ENCODE measurements at regions not wholly inside any gene's neighbourhood (a gene's known extent, or its start where the extent isn't known, plus 50 kb on each side); places are given as distances from the start of the nearest gene placed in this dataset.

DNA sequence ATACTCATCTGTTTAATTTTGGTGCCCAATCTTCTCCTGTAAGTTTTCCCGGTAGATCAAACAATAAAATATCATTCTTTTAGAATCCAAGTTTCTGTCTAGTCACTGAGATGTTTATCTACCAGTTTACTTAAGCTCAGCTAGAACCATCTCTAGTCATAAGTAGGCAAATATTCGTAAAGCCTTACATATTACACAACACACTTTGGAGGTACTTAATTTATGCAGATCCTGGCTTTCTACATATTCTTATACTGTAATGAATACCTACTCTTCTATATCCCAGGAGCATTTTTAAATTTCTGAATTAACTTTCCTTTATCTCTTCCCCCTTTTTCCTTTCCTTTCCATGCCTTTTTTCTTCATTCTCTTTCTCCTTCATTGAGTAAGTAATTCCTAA, 185.9 kb upstream of the ZBTB20 start:
- no peak for DNase-seq
- no peak overlapping the region for H3K4me3 ChIP-seq (ENCODE audit: insufficient read depth, low read depth, low read length)
- no peaks in the 10 kb centered on the region for H3K36me3 ChIP-seq (replicated peaks; ENCODE audit: control insufficient read depth, insufficient read depth, low read length)
- no peaks in the 10 kb centered on the region for H3K27me3 ChIP-seq (ENCODE audit: control insufficient read depth, insufficient read depth, low read length)

DNA sequence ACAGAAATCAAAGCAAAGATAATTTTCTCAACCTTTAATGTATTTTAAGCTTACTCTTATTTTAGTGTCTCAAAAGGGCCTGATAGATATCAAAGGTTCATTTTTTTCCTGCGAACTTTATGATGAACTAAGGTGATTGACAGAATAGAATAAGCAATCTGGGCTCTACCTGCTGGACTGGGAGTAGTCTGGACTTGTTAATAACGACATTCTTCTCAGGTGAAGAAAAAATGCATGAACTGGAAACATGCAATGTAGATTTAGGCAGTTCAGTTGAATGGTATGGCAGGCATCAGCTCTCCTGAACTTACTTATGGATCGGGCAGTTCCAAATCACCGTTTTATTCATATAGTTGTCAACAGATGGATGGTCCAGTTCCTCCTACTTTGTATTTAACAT, 189.7 kb upstream of the ZBTB20 start:
- Histone ChIP-seq H3K27me3 (ENCODE audit: control insufficient read depth, insufficient read depth, low read length) (no peaks in the 10 kb centered on the region), H3K4me3 (ENCODE audit: insufficient read depth, low read depth, low read length) (no peak overlapping the region), H3K36me3 (replicated peaks; ENCODE audit: control insufficient read depth, insufficient read depth, low read length) (no peaks in the 10 kb centered on the region)
- no peak for DNase-seq

DNA sequence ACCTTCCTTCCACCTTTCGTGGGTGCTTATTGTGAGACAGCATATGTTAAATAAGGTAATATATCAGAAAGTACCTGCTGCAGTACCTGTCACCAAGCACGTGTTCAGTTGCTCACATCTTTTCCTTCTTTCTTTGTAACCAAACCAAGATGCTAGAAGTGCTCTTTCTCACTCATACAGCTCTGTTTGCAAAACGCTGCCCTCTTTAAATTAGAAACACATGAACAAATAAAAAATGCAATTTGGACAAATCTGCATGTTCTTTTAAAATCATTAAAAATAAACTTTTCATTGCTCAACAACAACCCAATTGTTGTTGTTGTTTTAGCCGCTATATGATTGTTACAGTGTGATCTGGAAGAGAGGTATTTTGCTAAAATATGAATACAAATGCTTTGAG, 193.5 kb upstream of the ZBTB20 start:
- H3K36me3 ChIP-seq (replicated peaks; ENCODE audit: control insufficient read depth, insufficient read depth, low read length) = no peaks in the 10 kb centered on the region
- no peaks in the 10 kb centered on the region for H3K27me3 ChIP-seq (ENCODE audit: control insufficient read depth, insufficient read depth, low read length)
- DNase-seq = no peak
- no peak overlapping the region for H3K4me3 ChIP-seq (ENCODE audit: insufficient read depth, low read depth, low read length)

DNA sequence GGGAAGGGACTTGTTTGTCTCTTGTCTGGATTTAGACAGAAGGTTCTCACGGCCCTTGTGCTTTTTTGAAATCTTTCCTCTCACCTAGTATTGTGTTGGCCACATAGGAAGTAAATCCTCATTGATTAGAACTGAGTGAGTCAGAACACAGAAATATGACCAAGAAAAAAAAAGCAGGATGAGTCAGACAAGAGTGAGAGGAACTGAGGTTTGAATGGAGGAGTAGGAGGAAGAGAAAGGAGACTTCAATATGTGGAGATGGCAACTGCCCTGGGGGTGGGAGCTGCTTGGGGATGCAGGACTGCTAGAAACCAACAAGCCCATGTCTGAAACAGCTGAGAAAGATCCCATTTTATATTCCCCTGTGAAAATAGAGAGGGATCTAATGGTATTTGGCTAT, 194.1 kb upstream of the ZBTB20 start:
- Histone ChIP-seq H3K36me3 (replicated peaks; ENCODE audit: control insufficient read depth, insufficient read depth, low read length) (no peaks in the 10 kb centered on the region), H3K4me3 (ENCODE audit: insufficient read depth, low read depth, low read length) (no peak overlapping the region), H3K27me3 (ENCODE audit: control insufficient read depth, insufficient read depth, low read length) (no peaks in the 10 kb centered on the region)
- DNase-seq = no peak

DNA sequence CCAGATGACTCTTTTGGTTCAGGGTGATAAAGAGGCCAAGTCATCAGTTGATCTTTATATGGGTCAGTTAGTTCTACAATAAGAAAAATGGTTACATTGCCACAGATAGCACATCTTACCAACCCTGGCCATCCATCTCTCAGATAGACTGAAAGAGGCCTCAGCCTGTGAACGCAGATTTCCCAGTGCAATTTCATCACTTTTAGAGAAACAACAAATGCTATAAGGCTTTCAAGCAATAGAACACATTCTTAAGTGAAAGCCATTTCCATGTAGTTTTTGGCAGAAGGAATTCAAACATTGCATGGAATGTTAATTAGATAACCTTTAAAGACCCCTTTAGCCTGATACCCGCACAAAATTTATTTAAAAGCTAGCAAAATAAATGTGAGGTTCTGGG, 200.6 kb upstream of the ZBTB20 start:
- no peak for DNase-seq
- H3K36me3 ChIP-seq (replicated peaks; ENCODE audit: control insufficient read depth, insufficient read depth, low read length) = no peaks in the 10 kb centered on the region; the same call in 1 of the 2 replicates
- H3K27me3 ChIP-seq (ENCODE audit: control insufficient read depth, insufficient read depth, low read length) = no peaks in the 10 kb centered on the region
- no peak overlapping the region for H3K4me3 ChIP-seq (ENCODE audit: insufficient read depth, low read depth, low read length)

DNA sequence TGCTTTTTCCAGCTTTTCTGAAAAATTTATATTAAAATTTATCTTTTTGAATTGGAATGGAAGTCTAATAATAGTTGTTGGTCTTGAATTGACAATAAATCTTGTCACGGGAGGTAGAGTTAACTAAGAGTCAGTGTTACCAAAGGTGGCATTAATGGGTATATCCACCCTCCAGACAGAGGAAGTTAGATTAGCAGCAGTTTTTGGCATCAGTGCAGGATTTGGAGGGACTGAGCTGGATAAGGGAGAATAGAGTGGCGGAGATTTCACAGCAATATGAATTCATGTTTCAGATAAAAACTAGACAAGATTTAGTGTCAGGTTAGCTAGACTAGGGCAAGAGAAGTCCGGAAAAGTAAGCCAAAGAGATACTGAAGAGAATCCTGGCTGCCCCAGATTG, 201.3 kb upstream of the ZBTB20 start:
- H3K36me3 ChIP-seq (replicated peaks; ENCODE audit: control insufficient read depth, insufficient read depth, low read length) = no peaks in the 10 kb centered on the region; the same call in 1 of the 2 replicates
- H3K4me3 ChIP-seq (ENCODE audit: insufficient read depth, low read depth, low read length) = no peak overlapping the region
- no peaks in the 10 kb centered on the region for H3K27me3 ChIP-seq (ENCODE audit: control insufficient read depth, insufficient read depth, low read length)
- no peak for DNase-seq

DNA sequence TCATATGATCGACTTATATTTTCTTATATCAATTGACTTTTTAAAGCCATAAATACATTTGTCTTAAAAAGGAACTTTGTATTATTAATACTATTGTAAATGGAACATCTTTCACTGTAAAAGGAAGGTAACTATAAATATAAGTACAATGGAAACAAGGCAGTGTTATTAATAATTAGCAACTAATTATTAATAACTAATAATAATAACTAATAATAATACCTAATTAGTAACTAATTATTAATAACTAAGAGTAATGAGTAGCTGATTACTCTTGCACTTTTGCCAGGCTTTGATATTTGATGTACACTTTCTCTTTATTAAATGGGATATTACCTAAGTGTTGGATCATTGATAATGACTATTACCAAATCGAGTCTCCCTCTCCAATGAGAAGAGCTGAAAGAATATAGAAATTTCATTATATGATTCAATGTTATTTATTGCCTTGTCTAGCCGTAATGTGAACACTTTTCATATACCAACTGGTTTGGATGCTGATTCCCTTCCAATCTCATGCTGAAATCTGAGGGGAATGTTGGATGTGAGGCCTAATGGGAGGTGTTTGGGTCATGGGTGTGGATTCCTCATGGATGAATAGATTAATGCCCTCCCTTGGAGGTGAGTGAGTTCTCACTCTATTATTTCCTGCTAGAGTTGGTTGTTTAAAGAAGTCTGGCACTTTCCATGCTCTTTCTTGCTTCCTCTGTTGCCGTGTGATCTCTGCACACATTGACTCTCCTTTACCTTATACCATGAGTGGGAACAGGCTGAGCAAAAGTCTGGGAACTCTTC, 202.1 kb upstream of the ZBTB20 start:
- no peak for DNase-seq
- H3K27me3 ChIP-seq (ENCODE audit: control insufficient read depth, insufficient read depth, low read length) = no peaks in the 10 kb centered on the region
- H3K36me3 ChIP-seq (replicated peaks; ENCODE audit: control insufficient read depth, insufficient read depth, low read length) = no peaks in the 10 kb centered on the region; the same call in 1 of the 2 replicates
- H3K4me3 ChIP-seq (ENCODE audit: insufficient read depth, low read depth, low read length) = no peak overlapping the region

DNA sequence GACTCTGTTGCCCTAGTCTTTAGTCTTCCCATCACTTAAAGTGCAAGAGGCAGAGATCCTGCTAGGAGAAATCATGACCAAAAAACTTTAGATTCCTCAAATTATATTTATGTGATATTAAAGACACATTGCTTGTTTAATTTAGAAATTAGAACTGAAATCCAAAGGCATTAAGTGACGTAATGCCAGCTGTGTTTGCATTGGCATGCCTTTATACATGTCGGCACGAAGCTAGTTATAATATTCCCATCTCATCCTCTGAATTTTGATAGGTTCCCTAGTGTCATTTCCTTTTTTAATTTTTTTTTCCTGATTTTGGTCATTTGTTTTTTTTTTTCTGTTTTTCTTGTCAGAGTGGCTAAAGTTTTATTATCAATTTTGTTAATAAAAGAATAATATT, 203.5 kb upstream of the ZBTB20 start:
- Histone ChIP-seq H3K36me3 (replicated peaks; ENCODE audit: control insufficient read depth, insufficient read depth, low read length) (no peaks in the 10 kb centered on the region; the same call in 1 of the 2 replicates), H3K27me3 (ENCODE audit: control insufficient read depth, insufficient read depth, low read length) (no peaks in the 10 kb centered on the region), H3K4me3 (ENCODE audit: insufficient read depth, low read depth, low read length) (no peak overlapping the region)
- DNase-seq = no peak

DNA sequence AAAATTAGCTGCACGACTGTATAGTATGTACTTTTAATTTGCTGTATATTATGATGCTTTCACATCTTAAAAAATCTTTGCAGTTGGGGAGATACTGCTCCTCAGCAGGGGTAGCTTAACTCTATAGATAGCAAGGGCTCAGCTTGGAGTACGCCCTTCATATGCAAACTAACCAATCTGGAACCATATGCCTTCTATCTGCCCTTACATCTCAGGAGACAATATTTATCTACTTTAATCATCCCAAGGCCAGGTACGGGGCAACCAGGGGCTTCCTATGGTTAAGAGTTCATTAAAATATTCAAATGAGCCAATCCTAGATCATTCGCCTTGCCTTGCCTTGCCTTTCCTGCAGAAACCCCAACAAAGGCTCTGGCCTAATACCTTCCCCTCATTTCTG, 204.1 kb upstream of the ZBTB20 start:
- H3K4me3 ChIP-seq (ENCODE audit: insufficient read depth, low read depth, low read length) = no peak overlapping the region
- no peaks in the 10 kb centered on the region; the same call in 1 of the 2 replicates for H3K36me3 ChIP-seq (replicated peaks; ENCODE audit: control insufficient read depth, insufficient read depth, low read length)
- DNase-seq = peak; percentile 2
- no peaks in the 10 kb centered on the region for H3K27me3 ChIP-seq (ENCODE audit: control insufficient read depth, insufficient read depth, low read length)

DNA sequence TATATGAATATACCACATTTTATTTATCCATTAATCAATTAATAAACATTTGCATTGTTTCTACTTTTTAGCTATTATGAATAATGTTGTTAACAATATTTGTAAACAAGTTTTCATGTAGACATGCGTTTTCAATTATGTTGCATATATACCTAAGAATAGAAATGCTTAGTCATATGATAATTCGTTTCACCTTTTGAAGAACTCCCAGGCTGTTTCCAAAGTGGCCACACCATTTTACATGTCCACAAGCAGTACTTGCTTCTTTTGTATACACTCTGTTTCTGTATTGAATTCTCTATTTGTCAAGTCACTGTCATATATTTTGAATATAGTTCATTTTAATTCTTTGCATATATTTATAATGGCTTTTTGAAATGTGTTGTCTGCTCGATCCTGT, 206.9 kb upstream of the ZBTB20 start:
- Histone ChIP-seq H3K27me3 (ENCODE audit: control insufficient read depth, insufficient read depth, low read length) (no peaks in the 10 kb centered on the region), H3K36me3 (replicated peaks; ENCODE audit: control insufficient read depth, insufficient read depth, low read length) (no peaks in the 10 kb centered on the region; the same call in 1 of the 2 replicates), H3K4me3 (ENCODE audit: insufficient read depth, low read depth, low read length) (no peak overlapping the region)
- DNase-seq = no peak

DNA sequence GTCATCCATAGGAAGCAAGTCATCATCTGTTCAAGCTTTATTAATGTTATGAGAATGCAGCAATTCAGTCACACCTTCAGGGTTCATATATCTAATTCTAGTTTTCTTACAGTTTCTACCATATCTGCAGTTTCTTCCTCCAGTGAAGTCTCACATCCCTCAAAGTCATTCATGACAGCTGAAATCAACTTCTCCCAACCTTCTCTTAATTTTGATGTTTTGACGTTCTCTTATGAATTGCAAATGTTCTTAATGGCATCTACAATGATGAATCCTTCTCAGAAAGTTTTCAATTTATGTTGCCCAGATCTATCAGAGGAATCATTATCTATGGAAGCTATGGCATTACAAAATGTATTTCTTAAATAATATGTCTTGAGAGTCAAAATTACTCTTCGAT, 210.4 kb upstream of the ZBTB20 start:
- Histone ChIP-seq H3K27me3 (ENCODE audit: control insufficient read depth, insufficient read depth, low read length) (no peaks in the 10 kb centered on the region), H3K4me3 (ENCODE audit: insufficient read depth, low read depth, low read length) (no peak overlapping the region), H3K36me3 (replicated peaks; ENCODE audit: control insufficient read depth, insufficient read depth, low read length) (no peaks in the 10 kb centered on the region)
- no peak for DNase-seq

DNA sequence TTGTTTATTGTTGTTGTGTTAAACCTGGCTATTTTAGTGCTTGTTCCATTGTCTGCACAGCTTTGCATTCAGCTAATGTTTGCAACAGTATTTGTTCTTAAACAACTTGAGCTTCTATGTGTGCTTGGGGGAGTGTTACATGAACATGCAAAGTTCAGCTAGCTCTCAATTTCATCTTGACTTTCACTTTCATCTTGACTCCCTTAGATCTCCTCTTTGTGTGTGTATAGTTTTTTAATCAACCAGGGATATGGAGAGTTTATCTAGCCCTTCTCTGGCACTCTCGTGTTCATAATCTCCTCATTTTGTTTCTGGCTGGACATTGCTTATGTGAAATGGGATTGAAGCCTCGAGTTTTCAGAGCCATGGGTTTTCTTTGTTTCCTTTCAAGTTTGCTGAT, 212.4 kb upstream of the ZBTB20 start:
- Histone ChIP-seq H3K36me3 (replicated peaks; ENCODE audit: control insufficient read depth, insufficient read depth, low read length) (no peaks in the 10 kb centered on the region), H3K27me3 (ENCODE audit: control insufficient read depth, insufficient read depth, low read length) (no peaks in the 10 kb centered on the region)
- DNase-seq = no peak

DNA sequence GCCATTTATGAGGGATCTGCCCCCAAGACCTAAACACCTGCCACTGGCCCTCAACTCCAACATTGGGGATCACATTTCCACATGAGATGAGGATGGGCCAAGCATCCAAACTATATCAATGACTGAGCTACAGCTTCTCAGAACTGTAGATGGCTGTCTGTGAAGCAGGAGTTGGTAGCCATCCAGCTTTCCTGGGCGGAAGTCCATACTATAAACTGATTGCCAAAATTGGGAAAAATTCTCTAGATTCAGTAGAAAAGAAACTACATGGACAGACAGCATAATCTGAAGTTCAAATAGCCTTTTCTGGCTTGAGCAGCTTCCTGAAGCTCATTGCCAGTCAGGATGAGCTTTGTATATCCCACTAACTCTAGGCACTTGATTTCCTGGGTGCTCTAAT, 214.7 kb upstream of the ZBTB20 start:
- H3K27me3 ChIP-seq (ENCODE audit: control insufficient read depth, insufficient read depth, low read length) = no peaks in the 10 kb centered on the region
- H3K36me3 ChIP-seq (replicated peaks; ENCODE audit: control insufficient read depth, insufficient read depth, low read length) = no peaks in the 10 kb centered on the region
- H3K4me3 ChIP-seq (ENCODE audit: insufficient read depth, low read depth, low read length) = no peak overlapping the region
- DNase-seq = no peak

More for the DNA sequence above, 212.4 kb upstream of the ZBTB20 start:
- no peak overlapping the region for H3K4me3 ChIP-seq (ENCODE audit: insufficient read depth, low read depth, low read length)

DNA sequence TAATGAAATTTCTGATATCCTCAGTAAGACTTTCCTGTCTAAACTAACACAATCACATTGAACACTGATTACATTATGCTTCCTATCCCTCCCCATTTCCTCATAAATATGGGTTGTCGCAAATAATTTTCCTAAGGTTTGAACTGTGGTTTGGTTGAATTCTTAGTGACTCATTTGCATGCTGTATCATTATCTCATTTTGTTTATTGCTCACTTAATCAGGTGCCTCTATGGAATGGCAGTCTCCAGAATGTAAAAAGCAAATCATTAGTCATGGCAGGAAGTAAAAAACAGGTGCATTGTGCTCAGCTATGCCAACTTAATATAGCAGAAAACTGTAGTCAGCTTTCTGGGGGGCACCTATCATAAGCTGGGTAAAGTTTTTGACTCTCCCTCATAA, 216.0 kb upstream of the ZBTB20 start:
- DNase-seq = no peak
- Histone ChIP-seq H3K4me3 (ENCODE audit: insufficient read depth, low read depth, low read length) (no peak overlapping the region), H3K36me3 (replicated peaks; ENCODE audit: control insufficient read depth, insufficient read depth, low read length) (no peaks in the 10 kb centered on the region), H3K27me3 (ENCODE audit: control insufficient read depth, insufficient read depth, low read length) (no peaks in the 10 kb centered on the region)

DNA sequence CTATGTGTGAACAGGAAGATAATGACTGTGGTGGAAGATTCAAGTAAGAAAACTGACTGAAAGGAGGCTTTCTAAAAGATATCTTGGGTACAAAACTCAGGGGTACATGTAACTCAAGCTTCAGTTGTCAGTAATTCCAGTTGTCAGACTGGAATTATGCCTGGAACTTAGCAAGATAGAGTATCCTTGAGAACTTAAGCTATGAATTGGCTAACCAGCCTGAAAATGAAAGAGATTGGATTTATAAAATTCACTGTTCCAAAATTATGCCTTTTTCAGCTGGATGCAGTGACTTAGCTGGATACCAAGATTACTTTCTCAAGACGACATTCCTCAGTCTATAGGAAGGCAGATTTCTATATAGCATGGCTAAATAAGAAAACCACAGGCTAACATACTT, 221.9 kb upstream of the ZBTB20 start:
- Histone ChIP-seq H3K4me3 (ENCODE audit: insufficient read depth, low read depth, low read length) (no peak overlapping the region), H3K36me3 (replicated peaks; ENCODE audit: control insufficient read depth, insufficient read depth, low read length) (no peaks in the 10 kb centered on the region)
- DNase-seq = no peak

DNA sequence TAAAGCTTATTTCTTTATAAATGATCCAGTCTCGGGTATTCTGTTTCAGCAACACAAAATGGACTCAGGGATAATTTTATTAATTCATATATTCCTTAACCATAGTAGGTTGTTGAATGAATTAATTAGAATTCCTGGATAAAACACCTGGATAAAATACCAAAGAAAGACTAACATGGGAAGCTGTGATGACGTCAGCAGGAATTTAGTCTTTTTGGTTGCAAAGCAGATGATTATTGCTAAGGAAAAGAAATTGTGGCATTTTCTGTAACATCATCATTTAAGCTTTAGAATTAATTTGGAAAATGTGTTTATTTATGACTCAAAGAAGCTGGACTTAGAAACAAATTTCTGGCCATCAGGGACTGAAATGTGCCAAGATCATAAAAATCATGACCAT, 228.3 kb upstream of the ZBTB20 start:
- DNase-seq = no peak
- H3K27me3 ChIP-seq (ENCODE audit: control insufficient read depth, insufficient read depth, low read length) = no peaks in the 10 kb centered on the region
- H3K36me3 ChIP-seq (replicated peaks; ENCODE audit: control insufficient read depth, insufficient read depth, low read length) = no peaks in the 10 kb centered on the region
- no peak overlapping the region for H3K4me3 ChIP-seq (ENCODE audit: insufficient read depth, low read depth, low read length)

More for the DNA sequence above, 221.9 kb upstream of the ZBTB20 start:
- no peaks in the 10 kb centered on the region for H3K27me3 ChIP-seq (ENCODE audit: control insufficient read depth, insufficient read depth, low read length)
